Naive thymus-derived CD8-positive, alpha-beta T cell (primary cell): ENCODE measurements at regions not wholly inside any gene's neighbourhood (a gene's known extent, or its start where the extent isn't known, plus 50 kb on each side); places are given as distances from the start of the nearest gene placed in this dataset.
A peak's percentile ranks its signal among the peaks of the same experiment; 100 is the strongest.
"Not testable (repeated sequence)": the region's sequence is repeated elsewhere in the genome, so short reads cannot be mapped to it uniquely, and the experiment has no call there.

Experiments used
- ATAC-seq, 2 donors: fragments of 150-1000 bp; cut with Tn5 transposase in 1 of 2; sonication (Bioruptor Pico), chemical (Tn5 transposase) in 1 of 2; 1 replicate in 1 of 2; 2 replicates in 1 of 2; pipeline ENCODE4 v1.10.0; 2021; ENCODE audit warnings: mild to moderate bottlenecking in 2 of 2, moderate library complexity in 2 of 2
- POLR2A ChIA-PET: fragments of 350-600 bp; sonication (Branson Sonifier 250); formaldehyde crosslinking; loops from one replicate; lab custom pipeline; 2021; ENCODE audit warnings: antibody characterized with exemption; lab: Charles Lee
- DNase-seq, 10 donors: peaks; one replicate each; pipeline versions ENCODE4 v3.0.0 to v3.0.0-alpha.2; 2020 to 2022
- H3K27ac Mint-ChIP-seq, 10 donors: one replicate each; pipeline ENCODE4 v1.8.0; 2020 to 2022; ENCODE audit warnings: mild to moderate bottlenecking in 10 of 10, mixed read lengths in 10 of 10, moderate library complexity in 4 of 10, inconsistent platforms in 1 of 10
- H3K27me3 Mint-ChIP-seq, 5 donors: one replicate each; pipeline ENCODE4 v1.8.0; 2021 to 2022; ENCODE audit warnings: mixed read lengths in 5 of 5
- H3K36me3 Mint-ChIP-seq, 3 donors: one replicate each; pipeline ENCODE4 v1.8.0; 2020 to 2022; ENCODE audit warnings: mixed read lengths in 3 of 3, mild to moderate bottlenecking in 2 of 3, inconsistent platforms in 1 of 3
- H3K4me1 Mint-ChIP-seq, 4 donors: one replicate each; pipeline ENCODE4 v1.8.0; 2021 to 2022; ENCODE audit warnings: mixed read lengths in 4 of 4
- H3K4me3 Mint-ChIP-seq, 10 donors: one replicate each; pipeline ENCODE4 v1.8.0; 2020 to 2022; ENCODE audit warnings: mild to moderate bottlenecking in 10 of 10, mixed read lengths in 10 of 10, moderate library complexity in 6 of 10, inconsistent platforms in 1 of 10
- H3K9me3 Mint-ChIP-seq, 9 donors: one replicate each; pipeline ENCODE4 v1.8.0; 2020 to 2022; ENCODE audit warnings: mixed read lengths in 9 of 9, mild to moderate bottlenecking in 3 of 9, inconsistent platforms in 1 of 9, moderate library complexity in 1 of 9

- Mint-ChIP-seq H3K27ac (no peak overlapping the region), H3K4me3 (no peak overlapping the region), H3K9me3 (peaks cover 0 to 10% (median 2%) of the 10 kb centered on the region in 9 donors), H3K36me3 (no peaks in the 10 kb centered on the region), H3K27me3 (no peaks in the 10 kb centered on the region), H3K4me1 (no peaks in the 10 kb centered on the region)
- POLR2A ChIA-PET = no interaction called here
- ATAC-seq (no peak), DNase-seq (no peak)
Observed at GRCh38 chr4:181085557-181085956, 1157.6 kb upstream of the TENM3 start.

- H3K27ac Mint-ChIP-seq = no peak overlapping the region
- peaks cover 0 to 2% (median 0%) of the 10 kb centered on the region in 5 donors for H3K27me3 Mint-ChIP-seq
- no peaks in the 10 kb centered on the region for H3K4me1 Mint-ChIP-seq
- POLR2A ChIA-PET = no interaction called here
- peaks cover 0 to 9% (median 0%) of the 10 kb centered on the region in 9 donors for H3K9me3 Mint-ChIP-seq
- no peak for DNase-seq
- no peak for ATAC-seq
- H3K4me3 Mint-ChIP-seq = no peak overlapping the region
- H3K36me3 Mint-ChIP-seq = no peaks in the 10 kb centered on the region
Observed at GRCh38 chr4:181105487-181105886, 1137.7 kb upstream of the TENM3 start.

- Mint-ChIP-seq H3K27ac (no peak overlapping the region), H3K36me3 (no peaks in the 10 kb centered on the region), H3K4me1 (no peaks in the 10 kb centered on the region), H3K4me3 (no peak overlapping the region), H3K27me3 (peaks cover 0 to 2% (median 0%) of the 10 kb centered on the region in 5 donors), H3K9me3 (peaks cover 0 to 9% (median 0%) of the 10 kb centered on the region in 9 donors)
- POLR2A ChIA-PET = no interaction called here
- no peak for ATAC-seq
- no peak for DNase-seq
Observed at GRCh38 chr4:181106398-181106797, 1136.8 kb upstream of the TENM3 start.

- Mint-ChIP-seq H3K4me3 (no peak overlapping the region), H3K9me3 (peaks cover 0 to 6% (median 0%) of the 10 kb centered on the region in 9 donors), H3K27me3 (no peaks in the 10 kb centered on the region), H3K27ac (no peak overlapping the region), H3K36me3 (no peaks in the 10 kb centered on the region), H3K4me1 (no peaks in the 10 kb centered on the region)
- POLR2A ChIA-PET = no interaction called here
- ATAC-seq (no peak), DNase-seq (no peak)
Observed at GRCh38 chr4:181108237-181108636, 1135.0 kb upstream of the TENM3 start.

- H3K9me3 Mint-ChIP-seq = peaks cover 0 to 10% (median 0%) of the 10 kb centered on the region in 9 donors
- H3K36me3 Mint-ChIP-seq = no peaks in the 10 kb centered on the region
- no peak overlapping the region for H3K27ac Mint-ChIP-seq
- no peak overlapping the region for H3K4me3 Mint-ChIP-seq
- no peaks in the 10 kb centered on the region for H3K4me1 Mint-ChIP-seq
- POLR2A ChIA-PET = no interaction called here
- no peak for DNase-seq
- H3K27me3 Mint-ChIP-seq = peaks cover 0 to 9% (median 2%) of the 10 kb centered on the region in 5 donors
- no peak for ATAC-seq
Observed at GRCh38 chr4:181119186-181119585, 1124.0 kb upstream of the TENM3 start.

GRCh38 chr4:181121733-181122132 lies 1121.5 kb upstream of the TENM3 start:
- DNase-seq (no peak), ATAC-seq (no peak)
- no peaks in the 10 kb centered on the region for H3K4me1 Mint-ChIP-seq
- no peak overlapping the region for H3K4me3 Mint-ChIP-seq
- POLR2A ChIA-PET = no interaction called here
- H3K36me3 Mint-ChIP-seq = no peaks in the 10 kb centered on the region
- H3K27ac Mint-ChIP-seq = no peak overlapping the region
- peaks cover 0 to 9% (median 2%) of the 10 kb centered on the region in 5 donors for H3K27me3 Mint-ChIP-seq
- H3K9me3 Mint-ChIP-seq = peaks cover 0 to 10% (median 2%) of the 10 kb centered on the region in 9 donors

GRCh38 chr4:181127171-181127570 lies 1116.0 kb upstream of the TENM3 start:
- no peak overlapping the region for H3K27ac Mint-ChIP-seq
- H3K27me3 Mint-ChIP-seq = peaks cover 0 to 4% (median 0%) of the 10 kb centered on the region in 5 donors
- peaks cover 0 to 2% (median 0%) of the 10 kb centered on the region in 4 donors for H3K4me1 Mint-ChIP-seq
- ATAC-seq (no peak), DNase-seq (no peak)
- POLR2A ChIA-PET = no interaction called here
- peaks cover 0 to 21% (median 0%) of the 10 kb centered on the region in 3 donors for H3K36me3 Mint-ChIP-seq
- no peak overlapping the region for H3K4me3 Mint-ChIP-seq
- peaks cover 0 to 51% (median 33%) of the 10 kb centered on the region in 9 donors for H3K9me3 Mint-ChIP-seq

GRCh38 chr4:181130317-181130716 lies 1112.9 kb upstream of the TENM3 start:
- POLR2A ChIA-PET, DNase-seq, ATAC-seq, H3K4me3 Mint-ChIP-seq, H3K27ac Mint-ChIP-seq, H3K4me1 Mint-ChIP-seq: not testable (repeated sequence)
- H3K36me3 Mint-ChIP-seq = peaks cover 0 to 21% (median 0%) of the 10 kb centered on the region in 3 donors
- peaks cover 0 to 14% (median 0%) of the 10 kb centered on the region in 5 donors for H3K27me3 Mint-ChIP-seq
- peaks cover 0 to 53% (median 34%) of the 10 kb centered on the region in 9 donors for H3K9me3 Mint-ChIP-seq

GRCh38 chr4:181137351-181137750 lies 1105.9 kb upstream of the TENM3 start:
- no peak overlapping the region for H3K27ac Mint-ChIP-seq
- H3K4me3 Mint-ChIP-seq = no peak overlapping the region
- H3K4me1 Mint-ChIP-seq = no peaks in the 10 kb centered on the region
- H3K9me3 Mint-ChIP-seq = peaks cover 0 to 5% (median 0%) of the 10 kb centered on the region in 9 donors
- ATAC-seq = no peak
- no peaks in the 10 kb centered on the region for H3K36me3 Mint-ChIP-seq
- POLR2A ChIA-PET = no interaction called here
- peaks cover 0 to 16% (median 0%) of the 10 kb centered on the region in 5 donors for H3K27me3 Mint-ChIP-seq
- DNase-seq = no peak

GRCh38 chr4:181138116-181138515 lies 1105.1 kb upstream of the TENM3 start:
- POLR2A ChIA-PET = no interaction called here
- ATAC-seq (no peak), DNase-seq (no peak)
- Mint-ChIP-seq H3K4me3 (no peak overlapping the region), H3K27ac (no peak overlapping the region), H3K27me3 (peaks cover 0 to 16% (median under 1%) of the 10 kb centered on the region in 5 donors), H3K4me1 (no peaks in the 10 kb centered on the region), H3K36me3 (no peaks in the 10 kb centered on the region), H3K9me3 (peaks cover 0 to 4% (median 0%) of the 10 kb centered on the region in 9 donors)

- no peaks in the 10 kb centered on the region for H3K36me3 Mint-ChIP-seq
- no peak for DNase-seq
- H3K9me3 Mint-ChIP-seq = no peaks in the 10 kb centered on the region
- H3K27me3 Mint-ChIP-seq = peaks cover 0 to 12% (median 3%) of the 10 kb centered on the region in 5 donors
- H3K4me1 Mint-ChIP-seq = no peaks in the 10 kb centered on the region
- POLR2A ChIA-PET = no interaction called here
- ATAC-seq = no peak
- H3K27ac Mint-ChIP-seq = no peak overlapping the region
- H3K4me3 Mint-ChIP-seq = no peak overlapping the region
Observed at GRCh38 chr4:181140037-181140603, 1103.1 kb upstream of the TENM3 start.

GRCh38 chr4:181143250-181143854 lies 1099.8 kb upstream of the TENM3 start:
- no peak overlapping the region for H3K4me3 Mint-ChIP-seq
- POLR2A ChIA-PET = no interaction called here
- no peaks in the 10 kb centered on the region for H3K9me3 Mint-ChIP-seq
- no peaks in the 10 kb centered on the region for H3K36me3 Mint-ChIP-seq
- no peak overlapping the region for H3K27ac Mint-ChIP-seq
- ATAC-seq = no peak
- peak; percentile 31 to 70 (median 54) for DNase-seq
- no peaks in the 10 kb centered on the region for H3K4me1 Mint-ChIP-seq
- peaks cover 0 to 12% (median 3%) of the 10 kb centered on the region in 5 donors for H3K27me3 Mint-ChIP-seq

GRCh38 chr4:181146051-181146450 lies 1097.2 kb upstream of the TENM3 start:
- POLR2A ChIA-PET = no interaction called here
- ATAC-seq (no peak), DNase-seq (no peak)
- H3K4me3 Mint-ChIP-seq = no peak overlapping the region
- no peaks in the 10 kb centered on the region for H3K36me3 Mint-ChIP-seq
- H3K9me3 Mint-ChIP-seq = no peaks in the 10 kb centered on the region
- no peak overlapping the region for H3K27ac Mint-ChIP-seq
- peaks cover 0 to 9% (median 3%) of the 10 kb centered on the region in 5 donors for H3K27me3 Mint-ChIP-seq
- no peaks in the 10 kb centered on the region for H3K4me1 Mint-ChIP-seq
